Right lobe of liver (tissue), 6 donors: ENCODE measurements at regions not wholly inside any gene's neighbourhood (a gene's known extent, or its start where the extent isn't known, plus 50 kb on each side); places are given as distances from the start of the nearest gene placed in this dataset.
"Not testable (repeated sequence)": the region's sequence is repeated elsewhere in the genome, so short reads cannot be mapped to it uniquely, and the experiment has no call there.

Experiments
- ATAC-seq, 4 donors: fragments of 200-7000 bp; cut with Tn5 transposase; one replicate each; pipeline ENCODE4 v1.9.1; 2020; ENCODE audit warnings: mild to moderate bottlenecking in 4 of 4, moderate library complexity in 4 of 4
- DNase-seq, 3 donors: peaks; one replicate each; pipeline ENCODE4 v3.0.0-alpha.2; 2020
- H3K27ac ChIP-seq, 3 donors: fragments of 200-600 bp; one replicate each; pipeline ENCODE4 v1.8.0; 2022
- H3K27me3 ChIP-seq, 2 donors: fragments of 200-600 bp; one replicate each; pipeline ENCODE4 v1.8.0; 2022
- H3K36me3 ChIP-seq, 4 donors: fragments of 200-600 bp; sonication (generic) in 1 of 4; one replicate each; pipeline versions ENCODE4 v1.5.1 to v1.8.0; 2017 to 2022; ENCODE audit warnings: control low read depth in 1 of 4
- H3K4me1 ChIP-seq, 4 donors: fragments of 200-600 bp; sonication (generic) in 1 of 4; one replicate each; pipeline versions ENCODE4 v1.5.1 to v1.8.0; 2017 to 2022; ENCODE audit warnings: control low read depth in 1 of 4
- H3K4me3 ChIP-seq, 3 donors: fragments of 200-600 bp; one replicate each; pipeline ENCODE4 v1.8.0; 2022
- H3K9me3 ChIP-seq, 4 donors: fragments of 200-600 bp; sonication (generic) in 1 of 4; one replicate each; pipeline versions ENCODE4 v1.5.1 to v1.8.0; 2017 to 2022; ENCODE audit warnings: control low read depth in 1 of 4
- POLR2A ChIP-seq: fragments of 450-650 bp; IDR thresholded peaks from one replicate; pipeline ENCODE4 v1.6.1; 2017; ENCODE audit warnings: antibody characterized with exemption, mild to moderate bottlenecking
- WGBS: methylation state at CpG from one replicate; pipeline ENCODE4 v1.1.6; 2018; ENCODE audit warnings: low coverage, low lambda C conversion rate; ENCODE audit not compliant: insufficient coverage; ENCODE audit errors: missing lambda C conversion rate; 5-methylcytosine and 5-hydroxymethylcytosine counted together
- intact Hi-C, 2 donors: fragments of 100-400 bp; cut with DNase I; formaldehyde crosslinking; loops; one replicate each; pipeline versions ENCODE4 v1.11.2 to v1.14.1; 2022
- TF ChIP-seq, protein P1 (sequence below), 4 donors: fragments of 200-600 bp in 3 of 4; fragments of 450-650 bp in 1 of 4; IDR thresholded peaks; one replicate each; pipeline versions ENCODE4 v1.5.1 to v1.8.0; 2016 to 2022; ENCODE audit warnings: antibody characterized with exemption in 4 of 4, mild to moderate bottlenecking in 2 of 4
- donor health status: DM: no; HTN: yes; CAD: no.
- donor health status: DM: no; HTN: no; CAD: no.
- donor health status: DM: no; HTN: no; CAD: no.
- donor health status: DM: no; HTN: yes; CAD: no.
- donor health status: DM: no; HTN: yes; CAD: no.

DNA sequence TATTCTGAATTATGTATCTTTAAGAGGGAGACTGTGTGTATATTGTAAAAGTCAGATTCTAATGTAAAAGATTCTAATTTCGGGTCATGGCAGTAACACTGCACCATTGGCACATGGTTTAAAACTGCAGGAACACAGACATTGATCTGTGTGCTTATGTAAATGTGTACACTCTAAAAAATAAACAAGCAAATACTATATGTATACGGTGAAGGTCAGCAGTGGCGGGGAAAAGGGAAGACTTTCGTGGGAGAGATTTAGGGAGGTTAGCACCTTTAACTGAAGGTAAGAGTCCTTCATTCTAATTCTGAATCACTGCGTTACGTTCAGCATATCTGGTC, 157.8 kb upstream of the FAM20A start:
- Histone ChIP-seq H3K4me3 (peak overlapping the region in 2 of 3 donors; percentile 46 to 50), H3K9me3 (no peaks in the 10 kb centered on the region), H3K36me3 (no peaks in the 10 kb centered on the region), H3K27me3 (no peaks in the 10 kb centered on the region), H3K27ac (peak overlapping the region in 2 of 3 donors; percentile 85 to 88), H3K4me1 (peaks cover 0 to 12% (median 4%) of the 10 kb centered on the region in 4 donors)
- DNase-seq, result no peak
- WGBS, result 34% methylated on average over 6 of the region's 6 CpGs
- TF ChIP-seq, protein P1, sequence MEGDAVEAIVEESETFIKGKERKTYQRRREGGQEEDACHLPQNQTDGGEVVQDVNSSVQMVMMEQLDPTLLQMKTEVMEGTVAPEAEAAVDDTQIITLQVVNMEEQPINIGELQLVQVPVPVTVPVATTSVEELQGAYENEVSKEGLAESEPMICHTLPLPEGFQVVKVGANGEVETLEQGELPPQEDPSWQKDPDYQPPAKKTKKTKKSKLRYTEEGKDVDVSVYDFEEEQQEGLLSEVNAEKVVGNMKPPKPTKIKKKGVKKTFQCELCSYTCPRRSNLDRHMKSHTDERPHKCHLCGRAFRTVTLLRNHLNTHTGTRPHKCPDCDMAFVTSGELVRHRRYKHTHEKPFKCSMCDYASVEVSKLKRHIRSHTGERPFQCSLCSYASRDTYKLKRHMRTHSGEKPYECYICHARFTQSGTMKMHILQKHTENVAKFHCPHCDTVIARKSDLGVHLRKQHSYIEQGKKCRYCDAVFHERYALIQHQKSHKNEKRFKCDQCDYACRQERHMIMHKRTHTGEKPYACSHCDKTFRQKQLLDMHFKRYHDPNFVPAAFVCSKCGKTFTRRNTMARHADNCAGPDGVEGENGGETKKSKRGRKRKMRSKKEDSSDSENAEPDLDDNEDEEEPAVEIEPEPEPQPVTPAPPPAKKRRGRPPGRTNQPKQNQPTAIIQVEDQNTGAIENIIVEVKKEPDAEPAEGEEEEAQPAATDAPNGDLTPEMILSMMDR (IDR thresholded peaks at IDR 0.05), result no peak
- no peak for TF ChIP-seq POLR2A
- peak in 3 of 4 donors; percentile 6 to 37 (median 26) for ATAC-seq
- intact Hi-C loops, result no loop called here

DNA sequence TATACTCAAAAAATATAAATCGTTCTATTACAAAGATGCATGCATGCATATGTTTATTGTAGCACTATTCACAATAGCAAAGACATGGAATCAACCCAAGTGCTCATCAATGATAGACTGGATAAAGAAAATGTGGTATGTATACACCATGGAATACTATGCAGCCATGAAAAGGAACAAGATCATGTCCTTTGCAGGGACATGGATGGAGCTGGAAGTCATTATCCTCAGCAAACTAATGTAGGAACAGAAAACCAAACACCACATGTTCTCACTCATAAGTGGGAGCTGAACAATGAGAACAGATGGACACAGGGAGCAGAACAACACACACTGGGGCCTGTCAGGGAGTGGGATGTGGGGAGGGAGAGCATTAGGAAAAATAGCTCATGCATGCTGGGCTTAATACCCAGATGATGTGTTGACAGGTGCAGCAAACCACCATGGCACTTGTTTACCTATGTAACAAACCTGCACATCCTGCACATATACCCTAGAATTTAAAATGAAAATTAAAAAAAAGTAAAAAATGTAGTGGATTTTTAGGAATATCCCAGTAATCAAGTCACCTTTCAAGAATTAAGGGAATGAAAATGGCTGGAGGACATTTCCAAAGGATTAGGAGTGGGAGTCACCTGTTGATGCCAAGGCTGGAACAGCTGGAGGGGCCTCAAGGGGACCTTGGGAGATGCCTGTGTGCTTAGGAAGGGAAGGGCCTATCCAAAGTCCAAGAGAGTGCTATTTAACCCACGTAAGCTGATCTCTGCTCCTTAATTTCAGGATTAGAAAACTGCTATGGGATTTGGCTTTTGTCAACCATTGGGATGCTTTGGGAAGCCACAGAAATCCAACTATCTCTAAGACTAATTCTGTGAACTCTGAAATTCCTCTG, 156.9 kb upstream of the FAM20A start:
- intact Hi-C loops, H3K4me3 ChIP-seq, DNase-seq, H3K27me3 ChIP-seq, H3K9me3 ChIP-seq, ATAC-seq, H3K36me3 ChIP-seq: not testable (repeated sequence)
- WGBS, result 52% methylated on average over 2 of the region's 2 CpGs
- H3K4me1 ChIP-seq, result peaks cover 0 to 12% (median 4%) of the 10 kb centered on the region in 4 donors
- H3K27ac ChIP-seq, result peak overlapping the region in 2 of 3 donors; percentile 85 to 88

DNA sequence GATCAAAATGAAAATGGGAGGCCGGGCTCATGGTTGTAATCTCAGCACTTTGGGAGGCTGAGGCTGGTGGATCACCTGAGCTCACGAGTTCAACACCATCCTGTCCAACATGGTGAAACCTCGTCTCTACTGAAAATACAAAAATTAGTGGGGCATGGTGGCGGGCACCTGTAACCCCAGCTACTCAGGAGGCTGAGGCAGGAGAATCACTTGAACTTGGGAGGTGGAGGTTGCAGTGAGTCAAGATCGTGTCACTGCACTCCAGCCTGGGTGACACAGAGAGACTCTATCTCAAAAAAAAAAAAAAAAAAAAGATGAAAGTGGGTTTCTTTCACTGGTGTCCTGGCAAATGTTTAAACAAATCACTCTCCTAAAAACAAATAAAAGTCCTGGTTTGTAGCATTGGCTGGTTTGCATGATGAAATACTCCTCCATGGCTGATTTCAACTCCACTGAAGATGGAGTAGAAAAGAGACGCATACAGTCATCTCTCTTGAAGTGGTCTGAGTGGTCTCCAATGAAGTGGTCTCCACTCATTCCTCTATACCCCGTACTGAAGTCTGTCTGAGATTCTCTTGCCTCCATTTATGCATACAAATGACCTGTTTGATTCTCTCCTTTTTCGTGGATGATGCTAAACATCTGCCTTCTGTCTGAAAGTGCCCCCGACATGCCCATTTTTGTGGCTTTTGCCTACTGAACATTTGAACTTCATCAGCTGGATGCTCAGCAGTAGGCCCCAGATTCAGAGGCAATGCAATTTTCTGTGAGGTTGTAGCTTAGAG, 153.0 kb upstream of the FAM20A start:
- Histone ChIP-seq H3K27ac (no peak overlapping the region), H3K36me3 (no peaks in the 10 kb centered on the region), H3K27me3 (no peaks in the 10 kb centered on the region), H3K9me3 (no peaks in the 10 kb centered on the region), H3K4me1 (peaks cover 0 to 9% (median 4%) of the 10 kb centered on the region in 4 donors), H3K4me3 (no peak overlapping the region)
- intact Hi-C loops, result no loop called here
- 76% methylated on average over 7 of the region's 9 CpGs for WGBS
- ATAC-seq, result peak in 2 of 4 donors; percentile 34 to 73
- TF ChIP-seq, protein P1 (IDR thresholded peaks at IDR 0.05), result no peak
- TF ChIP-seq POLR2A, result no peak
- DNase-seq, result no peak

DNA sequence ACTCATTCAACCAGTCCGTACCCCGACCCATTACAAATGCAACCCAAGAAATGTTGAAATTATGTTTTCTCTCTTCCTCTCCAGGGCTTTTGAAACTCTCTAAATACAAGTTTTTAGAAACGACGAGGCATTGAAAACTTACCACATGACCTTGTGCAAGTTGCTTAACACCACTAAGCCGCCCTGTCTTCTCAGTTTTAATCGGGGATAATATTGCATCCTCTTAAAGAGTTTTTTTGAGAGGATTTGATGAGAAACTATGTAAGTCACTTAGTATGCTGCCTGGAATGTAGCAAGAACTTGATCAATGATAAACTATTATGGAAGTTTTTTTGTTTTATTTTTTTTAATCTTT, 149.0 kb upstream of the FAM20A start:
- Histone ChIP-seq H3K27ac (no peak overlapping the region), H3K27me3 (no peaks in the 10 kb centered on the region), H3K36me3 (no peaks in the 10 kb centered on the region), H3K9me3 (no peaks in the 10 kb centered on the region), H3K4me3 (no peak overlapping the region), H3K4me1 (no peaks in the 10 kb centered on the region)
- WGBS, result 79% methylated on average over 6 of the region's 6 CpGs
- no peak for TF ChIP-seq POLR2A
- TF ChIP-seq, protein P1 (IDR thresholded peaks at IDR 0.05), result no peak
- DNase-seq, result no peak
- intact Hi-C loops, result no loop called here
- ATAC-seq, result no peak
